Stomach (tissue), 4 donors: ENCODE measurements at regions not wholly inside any gene's neighbourhood (a gene's known extent, or its start where the extent isn't known, plus 50 kb on each side); places are given as distances from the start of the nearest gene placed in this dataset.

Source experiments
- POLR2A ChIP-seq, 4 donors: fragments of 450-650 bp; IDR thresholded peaks; one replicate each; pipeline ENCODE4 v1.6.1; 2016; ENCODE audit warnings: antibody characterized with exemption in 4 of 4, control low read depth in 2 of 4, mild to moderate bottlenecking in 1 of 4, moderate library complexity in 1 of 4
- TF ChIP-seq, protein P1 (sequence below), 7 experiments: fragments of 450-650 bp in 4 of 7; fragments of 200-600 bp in 3 of 7; sonication (generic) in 3 of 7; IDR thresholded peaks; one replicate each; pipeline ENCODE4 v1.5.1; 2016 to 2019; ENCODE audit warnings: antibody characterized with exemption in 7 of 7, control low read depth in 2 of 7, mild to moderate bottlenecking in 1 of 7

DNA sequence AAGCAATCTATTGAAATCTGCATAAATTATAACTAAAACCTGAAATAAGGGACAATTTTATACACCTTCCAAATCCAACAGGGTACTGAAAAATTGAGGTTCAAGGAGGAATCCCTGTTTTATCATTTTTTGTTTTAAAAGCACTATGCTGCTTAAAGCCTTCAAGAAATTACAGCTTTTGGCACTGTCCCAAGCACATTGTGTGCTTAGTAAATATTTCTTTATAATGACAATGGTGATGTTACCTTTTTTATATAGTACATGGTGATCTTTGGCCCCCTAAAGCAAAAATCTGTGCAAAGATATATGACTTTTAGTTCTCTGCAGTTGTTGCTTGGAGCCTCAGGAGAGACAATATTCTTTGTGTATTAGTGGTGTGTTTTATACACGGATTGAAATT is 71.6 kb upstream of the EFEMP1 start:
- TF ChIP-seq POLR2A (IDR thresholded peaks at IDR 0.05): no peak
- TF ChIP-seq, protein P1, sequence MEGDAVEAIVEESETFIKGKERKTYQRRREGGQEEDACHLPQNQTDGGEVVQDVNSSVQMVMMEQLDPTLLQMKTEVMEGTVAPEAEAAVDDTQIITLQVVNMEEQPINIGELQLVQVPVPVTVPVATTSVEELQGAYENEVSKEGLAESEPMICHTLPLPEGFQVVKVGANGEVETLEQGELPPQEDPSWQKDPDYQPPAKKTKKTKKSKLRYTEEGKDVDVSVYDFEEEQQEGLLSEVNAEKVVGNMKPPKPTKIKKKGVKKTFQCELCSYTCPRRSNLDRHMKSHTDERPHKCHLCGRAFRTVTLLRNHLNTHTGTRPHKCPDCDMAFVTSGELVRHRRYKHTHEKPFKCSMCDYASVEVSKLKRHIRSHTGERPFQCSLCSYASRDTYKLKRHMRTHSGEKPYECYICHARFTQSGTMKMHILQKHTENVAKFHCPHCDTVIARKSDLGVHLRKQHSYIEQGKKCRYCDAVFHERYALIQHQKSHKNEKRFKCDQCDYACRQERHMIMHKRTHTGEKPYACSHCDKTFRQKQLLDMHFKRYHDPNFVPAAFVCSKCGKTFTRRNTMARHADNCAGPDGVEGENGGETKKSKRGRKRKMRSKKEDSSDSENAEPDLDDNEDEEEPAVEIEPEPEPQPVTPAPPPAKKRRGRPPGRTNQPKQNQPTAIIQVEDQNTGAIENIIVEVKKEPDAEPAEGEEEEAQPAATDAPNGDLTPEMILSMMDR (IDR thresholded peaks at IDR 0.05): no peak
